GM21526 (cell line): ENCODE measurements at regions not wholly inside any gene's neighbourhood (a gene's known extent, or its start where the extent isn't known, plus 50 kb on each side); places are given as distances from the start of the nearest gene placed in this dataset.

Experiments
- ATAC-seq: cut with Tn5 transposase; IDR thresholded peaks from one replicate; pipeline ENCODE4 v1.9.1; 2021; ENCODE audit warnings: moderate library complexity; ENCODE audit not compliant: unreplicated experiment, low FRiP score

DNA sequence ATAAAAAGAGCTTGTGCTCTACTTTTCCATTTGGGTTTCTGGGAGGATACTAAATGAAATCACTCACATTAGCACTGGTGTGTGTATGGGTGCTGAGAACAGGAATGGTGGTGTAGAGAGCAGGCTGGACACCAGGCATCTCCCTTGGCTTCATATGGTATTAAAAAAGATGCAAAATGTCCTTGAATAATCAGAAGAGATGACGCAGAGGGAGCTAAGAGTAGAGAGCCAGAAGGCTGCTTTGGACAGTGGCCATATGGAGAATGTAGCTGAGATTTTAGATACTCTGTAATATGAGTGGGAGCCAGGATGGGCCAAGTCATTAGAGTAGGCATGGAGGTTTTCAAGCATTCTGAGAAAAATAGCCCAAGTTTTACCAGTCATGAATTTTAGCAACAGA is 112.3 kb upstream of the ZRANB2 start:
- no peak for ATAC-seq

DNA sequence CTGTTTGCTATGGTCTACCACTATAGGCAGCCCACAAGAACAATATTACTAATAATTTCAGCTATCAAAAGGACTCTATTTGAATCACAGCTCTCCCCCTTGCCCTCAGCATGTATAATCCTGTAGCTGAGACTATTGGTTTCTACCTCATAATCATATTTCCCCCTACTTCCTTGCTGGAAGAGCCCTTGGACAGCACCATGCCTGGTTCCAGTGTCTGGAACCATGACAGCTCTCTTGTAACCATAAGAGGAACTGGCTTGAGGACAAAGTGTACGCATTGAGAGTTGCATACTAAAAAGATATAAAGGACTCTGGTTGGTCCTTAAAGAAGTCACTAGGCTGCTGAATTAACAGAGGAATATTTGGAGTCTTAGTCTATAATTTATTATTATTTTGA is 110.7 kb upstream of the ZRANB2 start:
- no peak for ATAC-seq

DNA sequence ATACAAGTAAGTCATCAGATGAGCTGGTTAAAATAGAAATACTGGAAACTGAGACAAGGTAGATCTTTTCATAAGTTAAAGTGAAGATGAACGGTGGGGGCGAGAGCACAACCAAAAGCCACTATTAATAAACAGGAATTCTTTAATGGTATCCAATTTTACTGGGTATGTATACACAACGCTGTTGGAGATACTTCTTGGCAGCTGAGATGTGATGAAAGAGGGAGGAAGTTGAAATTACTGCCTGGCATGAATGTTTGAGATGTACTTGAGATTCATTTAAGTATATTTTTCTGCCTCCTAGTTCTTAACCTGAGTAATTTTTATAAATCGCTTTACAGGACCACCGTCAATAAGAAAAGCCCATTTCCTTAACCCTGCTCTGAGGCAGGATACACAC is 110.0 kb upstream of the ZRANB2 start:
- no peak for ATAC-seq

DNA sequence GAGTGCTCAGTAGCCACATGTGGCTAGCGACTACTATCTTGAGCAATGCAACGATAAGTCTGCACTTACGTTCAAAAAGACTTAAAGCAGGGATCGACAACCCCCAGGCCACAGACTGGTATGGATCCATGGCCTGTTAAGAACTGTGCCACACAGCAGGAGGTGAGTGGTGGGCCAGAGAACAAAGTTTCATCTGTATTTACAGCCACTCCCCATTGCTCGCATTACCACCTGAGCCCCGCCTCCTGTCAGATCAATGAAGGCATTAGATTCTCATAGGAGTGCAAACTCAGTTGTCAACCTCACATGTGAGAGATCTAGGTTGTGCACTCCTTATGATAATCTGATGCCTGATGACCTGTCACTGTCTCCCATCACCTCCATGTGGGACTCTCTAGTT is 103.6 kb upstream of the ZRANB2 start:
- no peak for ATAC-seq

DNA sequence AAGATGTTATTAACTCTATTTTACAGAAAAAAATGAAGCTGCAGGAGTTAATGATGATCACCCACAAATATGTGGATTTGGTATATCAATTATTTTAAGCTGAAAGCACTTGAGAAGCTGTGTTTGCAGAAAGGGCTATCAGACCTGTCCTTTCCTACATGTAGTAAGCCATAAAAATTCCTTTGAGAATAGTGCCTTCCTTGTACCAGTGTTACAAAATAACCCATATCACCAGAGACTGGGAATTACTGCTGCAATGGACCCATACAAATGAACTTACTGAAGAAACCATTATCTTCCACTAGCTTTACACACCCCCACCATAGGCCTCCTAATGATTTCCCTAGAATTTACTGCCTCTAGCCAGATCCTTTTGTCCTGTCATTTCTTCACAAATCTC is 99.2 kb upstream of the ZRANB2 start:
- no peak for ATAC-seq

DNA sequence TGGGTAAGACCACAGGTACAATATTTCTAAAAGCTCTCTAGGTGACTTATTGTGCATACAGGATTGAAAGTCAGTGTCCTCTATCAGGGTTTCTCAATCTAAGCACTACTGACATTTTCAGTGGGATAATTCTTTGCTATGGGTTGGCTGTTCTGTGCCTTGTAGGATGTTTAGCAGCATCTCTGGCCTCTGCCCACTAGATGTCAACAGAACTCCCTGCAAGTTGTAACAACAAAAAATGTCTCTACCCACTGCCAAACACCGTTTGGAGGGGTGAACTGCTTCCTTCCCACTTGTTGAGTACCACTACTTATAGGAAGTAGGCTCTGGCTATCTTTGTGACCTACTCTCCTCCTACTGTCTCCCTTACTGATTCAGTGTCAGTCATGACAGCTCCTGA is 90.1 kb upstream of the ZRANB2 start:
- ATAC-seq = no peak

DNA sequence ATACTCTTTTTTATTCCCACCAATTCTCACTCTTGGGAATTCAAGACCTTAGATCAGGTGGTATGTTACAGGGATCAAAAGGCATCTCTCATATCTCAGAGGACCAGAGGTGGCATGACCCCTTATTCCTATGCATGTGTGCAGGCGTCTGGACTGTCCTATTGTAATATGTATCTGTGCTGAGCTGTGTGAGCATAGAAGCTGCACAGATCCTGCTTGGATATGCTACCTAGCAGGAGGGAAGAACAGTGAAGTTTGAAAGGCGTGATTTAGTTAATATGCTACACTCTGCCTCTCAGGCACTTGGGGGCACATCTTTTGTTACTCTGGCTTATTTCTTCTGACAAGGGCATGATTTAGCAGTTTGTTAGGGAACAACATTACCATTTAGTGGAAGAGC is 86.7 kb upstream of the ZRANB2 start:
- ATAC-seq = no peak

DNA sequence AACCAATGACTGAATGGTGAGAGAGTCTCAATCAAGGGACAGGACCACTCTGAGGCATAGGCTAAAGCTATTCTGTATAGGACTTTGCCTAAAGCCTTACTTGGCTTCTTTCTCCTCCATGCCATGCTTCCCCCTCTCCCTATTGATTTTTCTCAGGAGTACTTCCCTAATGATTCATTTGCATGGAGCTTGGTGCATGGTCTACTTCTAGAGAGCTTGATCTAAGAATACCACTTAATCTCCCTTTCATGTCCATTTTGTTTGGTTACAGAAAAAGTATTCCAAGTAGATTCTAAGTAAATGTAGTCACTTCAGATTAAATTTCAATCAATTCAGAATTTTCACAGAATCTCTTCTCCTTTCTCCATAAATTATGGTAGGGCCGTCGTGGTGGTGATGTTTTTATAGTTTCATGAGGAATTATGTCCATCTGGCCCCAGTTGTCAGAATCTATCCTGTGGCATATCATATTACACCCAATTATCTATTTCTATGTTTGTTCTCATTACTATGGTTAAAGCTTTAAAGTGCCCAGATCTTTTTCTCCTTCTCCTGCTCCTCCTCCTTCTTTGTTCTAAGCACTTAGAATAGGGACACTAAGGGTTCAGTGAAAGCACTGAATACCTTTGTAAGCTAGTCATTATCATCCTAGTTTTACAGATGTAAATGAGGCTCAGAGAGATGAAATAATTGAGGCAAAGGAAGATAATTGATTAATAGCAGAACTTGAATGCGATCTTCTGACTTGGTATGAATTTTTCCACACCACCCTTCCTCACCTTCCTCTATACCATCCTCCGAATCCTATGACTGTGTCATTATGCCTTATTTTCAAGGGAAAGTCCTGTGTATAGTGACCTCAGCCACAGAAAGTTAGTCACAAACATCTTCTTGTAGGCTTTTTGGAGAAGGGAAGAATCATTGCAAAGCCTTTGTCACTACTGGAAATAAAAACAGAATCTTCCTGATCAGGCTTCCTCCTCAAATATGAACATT is 85.6 kb upstream of the ZRANB2 start:
- no peak for ATAC-seq

DNA sequence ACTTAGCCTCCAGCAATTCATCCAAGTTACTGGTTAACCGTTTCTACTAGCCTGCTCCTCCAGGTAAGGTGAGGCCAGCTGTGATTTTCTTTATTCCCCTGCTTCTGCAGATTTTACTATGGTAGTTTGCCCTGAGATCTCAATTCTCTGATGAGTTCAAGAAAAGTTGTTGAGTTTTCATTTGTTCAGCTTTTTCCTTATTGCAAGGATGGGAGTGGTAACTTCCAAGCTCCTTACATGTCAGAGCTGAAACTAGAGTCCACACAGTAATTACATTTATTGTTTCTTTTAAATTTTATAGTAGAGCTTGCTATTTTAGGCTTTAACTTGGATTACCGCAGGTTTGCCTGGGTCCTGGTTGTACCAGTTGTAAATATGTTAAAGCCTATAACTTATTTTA is 76.9 kb upstream of the ZRANB2 start:
- no peak for ATAC-seq

DNA sequence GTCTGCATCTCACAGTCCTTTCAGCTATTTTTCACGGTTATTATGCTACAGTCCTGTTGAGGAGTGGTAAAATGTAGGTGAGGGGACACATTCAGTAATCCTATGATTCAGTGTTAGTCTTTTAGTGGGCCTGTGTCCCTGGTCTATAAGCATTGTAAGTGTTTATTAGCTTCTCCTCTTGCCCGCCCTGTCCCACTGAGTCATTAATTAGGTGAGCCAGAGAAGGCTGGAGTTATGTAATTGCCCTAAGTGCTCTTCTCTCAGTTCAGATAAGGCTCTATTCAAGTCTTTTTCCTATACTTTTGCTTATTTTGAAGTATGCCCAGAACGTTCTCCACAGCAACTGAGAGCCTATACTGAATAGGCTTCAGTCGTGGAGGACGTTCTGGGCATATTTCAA is 76.3 kb upstream of the ZRANB2 start:
- ATAC-seq = no peak

DNA sequence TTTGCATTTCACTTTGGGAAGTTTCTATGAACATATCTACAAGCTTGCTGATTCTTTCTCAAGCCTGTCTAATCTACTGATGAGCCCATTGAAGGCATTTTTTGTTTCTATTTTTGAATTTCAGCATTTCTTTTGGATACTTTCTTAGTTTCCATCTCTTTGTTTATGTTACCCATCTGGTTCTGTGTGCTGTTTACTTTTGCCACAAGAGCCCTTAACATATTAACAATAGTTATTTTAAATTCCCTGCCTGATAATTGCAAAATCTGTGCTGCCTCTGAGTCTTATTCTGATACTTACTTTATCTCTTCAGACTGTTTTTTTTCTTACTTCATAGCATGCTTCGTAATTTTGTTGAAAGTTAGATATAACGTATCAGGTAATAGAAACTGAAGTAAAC is 75.8 kb upstream of the ZRANB2 start:
- no peak for ATAC-seq

DNA sequence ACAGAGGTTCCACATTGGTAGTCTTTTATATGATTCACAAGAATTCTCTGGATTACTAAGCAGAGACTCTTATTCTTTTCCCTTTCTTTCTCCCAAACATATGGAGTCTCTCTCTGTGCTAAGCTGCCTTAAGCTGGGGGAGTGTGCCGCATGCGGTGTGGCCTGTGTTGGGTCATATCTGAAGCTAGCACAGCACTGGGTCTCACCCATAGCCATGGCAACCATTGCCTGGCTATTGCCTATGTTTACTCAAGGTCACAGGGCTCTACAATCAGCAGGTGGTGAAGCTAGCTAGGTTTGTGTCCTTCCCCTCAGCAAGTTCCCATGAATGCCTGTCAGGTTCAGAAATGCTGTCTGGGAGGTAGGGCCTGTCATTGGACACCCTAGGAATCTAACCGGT is 73.6 kb upstream of the ZRANB2 start:
- ATAC-seq = no peak

DNA sequence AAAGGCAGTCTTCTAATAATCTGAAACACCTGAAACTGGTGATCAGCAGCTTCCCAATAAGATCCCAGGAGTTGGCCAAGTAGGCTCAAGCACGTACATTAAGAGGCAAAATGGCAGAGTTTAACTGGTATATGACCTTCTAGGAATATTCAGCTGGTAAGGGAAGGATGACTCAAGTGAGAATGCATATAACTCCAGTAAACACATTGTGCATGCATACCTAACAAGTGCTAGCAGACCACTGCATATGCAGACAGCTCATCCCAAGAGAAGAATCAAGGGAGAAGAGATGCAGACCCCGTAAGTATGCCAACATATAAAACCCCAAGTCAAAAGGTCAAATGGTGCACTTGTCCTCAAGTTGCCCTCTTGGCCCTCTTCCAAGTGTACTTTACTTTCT is 73.0 kb upstream of the ZRANB2 start:
- no peak for ATAC-seq

DNA sequence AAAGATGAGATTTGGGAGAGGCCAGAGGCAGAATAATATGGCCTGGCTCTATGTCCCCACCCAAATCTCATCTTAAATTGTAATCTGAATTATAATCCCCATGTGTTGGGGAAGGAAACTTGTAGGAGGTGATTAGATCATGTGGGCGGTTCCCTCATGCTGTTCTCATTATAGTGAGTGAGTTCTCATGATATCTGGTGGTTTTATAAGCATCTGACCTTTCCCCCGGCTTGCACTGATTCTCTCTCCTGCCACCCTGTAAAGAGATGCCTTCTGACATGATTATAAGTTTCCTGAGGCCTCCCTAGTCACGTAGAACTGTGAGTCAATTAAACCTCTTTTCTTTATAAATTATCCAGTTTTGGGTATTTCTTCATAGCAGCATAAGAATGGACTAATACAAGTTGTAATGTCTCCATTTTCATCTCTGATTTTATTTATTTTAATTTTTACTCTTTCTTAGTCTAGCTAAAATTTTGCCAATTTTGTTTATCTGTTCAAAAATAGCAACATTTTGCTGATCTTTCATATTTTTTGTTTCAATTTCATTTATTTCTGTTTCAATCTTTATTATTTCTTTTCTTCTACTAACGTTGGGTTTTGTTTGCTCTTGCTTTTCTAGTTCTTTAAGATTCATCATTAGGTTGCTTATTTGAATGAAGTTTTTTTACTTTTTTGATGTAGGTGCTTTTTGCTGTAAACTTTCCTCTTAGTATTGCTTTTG is 67.0 kb upstream of the ZRANB2 start:
- no peak for ATAC-seq

DNA sequence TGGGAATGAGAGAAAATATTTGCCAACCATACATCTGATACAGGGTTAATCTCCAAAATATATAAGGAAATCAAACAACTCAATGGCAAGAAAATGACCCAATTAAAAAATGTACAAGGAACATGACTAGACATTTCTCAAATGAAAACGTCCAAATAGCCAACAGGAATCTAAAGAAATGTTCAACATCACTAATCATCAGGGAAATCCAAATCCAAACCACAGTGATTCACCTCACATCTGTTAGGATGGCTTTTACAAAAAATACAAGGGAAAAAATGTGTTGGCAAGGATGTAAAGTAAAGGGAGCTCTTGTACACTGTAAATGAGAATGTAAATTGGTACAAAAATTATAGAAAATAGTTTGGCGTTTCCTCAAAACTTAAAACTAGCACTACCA is 54.7 kb upstream of the ZRANB2 start:
- ATAC-seq = no peak
